HepG2 (cell line): ENCODE measurements at regions not wholly inside any gene's neighbourhood (a gene's known extent, or its start where the extent isn't known, plus 50 kb on each side); places are given as distances from the start of the nearest gene placed in this dataset.

Experiments
- ATAC-seq: fragments of 200-7000 bp; cut with Tn5 transposase; 3 replicates; pipeline ENCODE4 v1.9.1; 2020; ENCODE audit warnings: mild to moderate bottlenecking, moderate library complexity
- BruUV-seq: library from RNA; stranded (reverse); fragments of 400-500 nt; replicated peaks from 2 replicates; lab custom pipeline; 2021; lab: Mats Ljungman, UMichigan
- CTCF ChIA-PET: fragments of 300-600 bp; formaldehyde crosslinking; extraction: SDS; loops from one replicate; lab custom pipeline; 2021; ENCODE audit warnings: low total read pairs, inconsistent platforms, low intra/inter-chr PET ratio; lab: Yijun Ruan, JAX
- POLR2A ChIA-PET: fragments of 350-600 bp; sonication (Branson Sonifier 250); formaldehyde crosslinking; loops from one replicate; lab custom pipeline; 2020; ENCODE audit warnings: antibody characterized with exemption, inconsistent platforms; lab: Yijun Ruan, JAX
- DNase-seq: peaks from one replicate; pipeline ENCODE4 v3.0.0-alpha.2; 2015; ENCODE audit warnings: low spot score
- FAIRE-seq: peaks from 3 replicates; lab custom pipeline; 2011; peaks lifted over from hg19 to GRCh38; lab: Jason Lieb, UNC
- H2AFZ ChIP-seq: one replicate; pipeline ENCODE4 v1.6.1; 2011; ENCODE audit warnings: low read length, inconsistent platforms
- H3K27ac ChIP-seq: fragments of 300-600 bp; 3 replicates; pipeline ENCODE4 v1.8.0; 2011; ENCODE audit warnings: mixed run types, mild to moderate bottlenecking, mixed read lengths, low read length, inconsistent platforms; ENCODE audit not compliant: insufficient read depth; ENCODE audit errors: extremely low read length
- H3K27me3 ChIP-seq, 2 experiments: fragments of 200-600 bp in 1 of 2; 2 replicates in 1 of 2; 3 replicates in 1 of 2; pipeline versions ENCODE4 v1.6.0 to v1.8.0; 2011; ENCODE audit warnings: low read length in 2 of 2, mild to moderate bottlenecking in 2 of 2, moderate library complexity in 2 of 2, inconsistent platforms in 1 of 2; ENCODE audit not compliant: insufficient read depth in 2 of 2, control insufficient read depth in 1 of 2
- H3K36me3 ChIP-seq, 2 experiments: fragments of 200-600 bp in 1 of 2; replicated peaks in 1 of 2; 2 replicates in 1 of 2; 3 replicates in 1 of 2; pipeline versions ENCODE4 v1.5.1 to v1.8.0; 2011; ENCODE audit warnings: low read length in 2 of 2, inconsistent platforms in 1 of 2; ENCODE audit not compliant: insufficient read depth in 2 of 2, control insufficient read depth in 1 of 2
- H3K4me1 ChIP-seq: 2 replicates; pipeline ENCODE4 v1.5.1; 2012; ENCODE audit warnings: low read length, inconsistent platforms; ENCODE audit not compliant: insufficient read depth
- H3K4me2 ChIP-seq: 2 replicates; pipeline ENCODE4 v1.6.0; 2011; ENCODE audit warnings: low read depth, low read length, inconsistent platforms
- H3K4me3 ChIP-seq, 3 experiments: fragments of 200-600 bp in 1 of 3; sonication (generic), shearing (Covaris generic) in 1 of 3; replicated peaks in 1 of 3; 2 replicates each; pipeline ENCODE4 v1.5.1; 2011 to 2016; ENCODE audit warnings: low read length in 3 of 3, inconsistent platforms in 2 of 3, low read depth in 2 of 3, mild to moderate bottlenecking in 2 of 3, control low read depth in 1 of 3, mixed read lengths in 1 of 3; ENCODE audit not compliant: insufficient read depth in 1 of 3
- H3K79me2 ChIP-seq: one replicate; pipeline ENCODE4 v1.6.1; 2011; ENCODE audit warnings: low read length, inconsistent platforms; ENCODE audit not compliant: insufficient read depth
- H3K9ac ChIP-seq: 2 replicates; pipeline ENCODE4 v1.6.0; 2011; ENCODE audit warnings: mild to moderate bottlenecking, low read depth, low read length, inconsistent platforms; ENCODE audit not compliant: insufficient read depth
- H3K9me3 ChIP-seq: 2 replicates; pipeline ENCODE4 v1.5.1; 2012; ENCODE audit warnings: mild to moderate bottlenecking, low read length
- H4K20me1 ChIP-seq: 2 replicates; pipeline ENCODE4 v1.6.0; 2011; ENCODE audit warnings: inconsistent platforms, mild to moderate bottlenecking, low read length, moderate library complexity; ENCODE audit not compliant: insufficient read depth
- AFF4 ChIP-seq: sonication (generic); formaldehyde crosslinking; IDR thresholded peaks from 2 replicates; pipeline ENCODE4 v1.4.0; 2020; ENCODE audit warnings: missing genetic modification reagents
- ARID4A ChIP-seq: sonication (generic); formaldehyde crosslinking; IDR thresholded peaks from 2 replicates; pipeline ENCODE4 v1.5.0; 2020; ENCODE audit warnings: mild to moderate bottlenecking, missing genetic modification reagents, borderline replicate concordance
- ATF2 ChIP-seq: sonication (generic); formaldehyde crosslinking; IDR thresholded peaks from 2 replicates; pipeline ENCODE4 v1.4.0; 2020; ENCODE audit warnings: missing genetic modification reagents
- ATF7-NPFF ChIP-seq: sonication (generic); formaldehyde crosslinking; IDR thresholded peaks from 2 replicates; pipeline ENCODE4 v1.8.1; 2023; ENCODE audit warnings: mild to moderate bottlenecking, low read depth, missing genetic modification reagents, moderate library complexity
- E2F5 ChIP-seq: sonication (generic); formaldehyde crosslinking; conservative IDR thresholded peaks from 2 replicates; pipeline ENCODE4 v1.4.0; 2020; ENCODE audit warnings: missing genetic modification reagents
- GABPA ChIP-seq, 2 experiments: IDR thresholded peaks; 2 replicates each; pipeline ENCODE4 v1.6.1; 2011 to 2016; ENCODE audit warnings: low read depth in 2 of 2, low read length in 1 of 2, missing biosample characterization in 1 of 2, missing genetic modification characterization in 1 of 2
- NONO ChIP-seq, 2 experiments: fragments of 450-650 bp in 1 of 2; sonication (generic) in 1 of 2; formaldehyde crosslinking in 1 of 2; IDR thresholded peaks in 1 of 2; conservative IDR thresholded peaks in 1 of 2; 2 replicates each; pipeline versions ENCODE4 v1.6.1 to v1.8.0; 2017 to 2022; ENCODE audit warnings: mild to moderate bottlenecking in 1 of 2, missing genetic modification reagents in 1 of 2, moderate library complexity in 1 of 2
- RFX3 ChIP-seq: IDR thresholded peaks from 2 replicates; pipeline ENCODE4 v1.6.1; 2016; ENCODE audit warnings: missing biosample characterization, missing genetic modification reagents
- ZNF121 ChIP-seq: sonication (generic); formaldehyde crosslinking; IDR thresholded peaks from 2 replicates; pipeline ENCODE4 v1.5.0; 2020; ENCODE audit warnings: mild to moderate bottlenecking, missing genetic modification reagents
- ZNF441 ChIP-seq: sonication (generic); formaldehyde crosslinking; IDR thresholded peaks from 2 replicates; pipeline ENCODE4 v1.7.0; 2021; ENCODE audit warnings: missing genetic modification reagents, borderline replicate concordance
- ZNF678 ChIP-seq: sonication (generic); formaldehyde crosslinking; IDR thresholded peaks from 2 replicates; pipeline ENCODE4 v1.4.0; 2020; ENCODE audit warnings: mild to moderate bottlenecking, missing genetic modification reagents
- WGBS: methylation state at CpG from one replicate; pipeline ENCODE4 v1.1.6; 2017; ENCODE audit warnings: low lambda C conversion rate; 5-methylcytosine and 5-hydroxymethylcytosine counted together
- in situ Hi-C: cut with HindIII; loops from 2 replicates; pipeline ENCODE4 v1.10.0; 2017; ENCODE audit warnings: low pct_unique_long_range_greater_than_20kb; ENCODE audit not compliant: extremely low pct_ligation_motif_present
- intact Hi-C: fragments of 100-400 bp; cut with micrococcal nuclease; formaldehyde crosslinking; loops from one replicate; pipeline ENCODE4 v1.10.0; 2022; ENCODE audit not compliant: unreplicated experiment
- TF ChIP-seq, protein P1 (sequence below): sonication (generic); formaldehyde crosslinking; IDR thresholded peaks from 2 replicates; pipeline ENCODE4 v1.5.1; 2020; ENCODE audit warnings: missing genetic modification reagents, mild to moderate bottlenecking, borderline replicate concordance

- Histone ChIP-seq H3K4me1 (peaks cover 23% of the 10 kb centered on the region), H3K27ac (no peak overlapping the region), H3K4me2 (no peak overlapping the region), H3K79me2 (no peaks in the 10 kb centered on the region), H3K27me3 (no peaks in the 10 kb centered on the region), H3K4me3 (no peak overlapping the region), H3K9me3 (no peaks in the 10 kb centered on the region), H3K36me3 (no peaks in the 10 kb centered on the region), H2AFZ (no peak overlapping the region), H3K9ac (no peak overlapping the region), H4K20me1 (no peaks in the 10 kb centered on the region)
- WGBS = 11% methylated on average over 4 of the region's 4 CpGs
- ChIA-PET CTCF (no interaction called here), POLR2A (no interaction called here)
- in situ Hi-C loops = no loop called here
- DNase-seq (no peak), ATAC-seq (no peak), FAIRE-seq (no peak)
- BruUV-seq = no TSS peak
- intact Hi-C loops = no loop called here
- TF ChIP-seq ATF7-NPFF (CRISPR knock-in tag) (no peak), AFF4 (CRISPR knock-in tag) (no peak), RFX3 (CRISPR knock-in tag) (no peak), ZNF121 (no peak), ARID4A (CRISPR knock-in tag) (no peak), ZNF678 (CRISPR knock-in tag) (no peak), NONO (IDR thresholded peaks at IDR 0.05) (no peak), NONO (CRISPR knock-in tag; conservative IDR thresholded peaks at IDR 0.05) (no peak), GABPA (IDR thresholded peaks at IDR 0.05; ENCODE audit: low read depth, low read length) (no peak), GABPA (CRISPR knock-in tag; IDR thresholded peaks at IDR 0.05; ENCODE audit: low read depth) (no peak), ATF2 (CRISPR knock-in tag) (no peak), ZNF441 (CRISPR knock-in tag) (no peak), E2F5 (no peak)
- TF ChIP-seq, protein P1, sequence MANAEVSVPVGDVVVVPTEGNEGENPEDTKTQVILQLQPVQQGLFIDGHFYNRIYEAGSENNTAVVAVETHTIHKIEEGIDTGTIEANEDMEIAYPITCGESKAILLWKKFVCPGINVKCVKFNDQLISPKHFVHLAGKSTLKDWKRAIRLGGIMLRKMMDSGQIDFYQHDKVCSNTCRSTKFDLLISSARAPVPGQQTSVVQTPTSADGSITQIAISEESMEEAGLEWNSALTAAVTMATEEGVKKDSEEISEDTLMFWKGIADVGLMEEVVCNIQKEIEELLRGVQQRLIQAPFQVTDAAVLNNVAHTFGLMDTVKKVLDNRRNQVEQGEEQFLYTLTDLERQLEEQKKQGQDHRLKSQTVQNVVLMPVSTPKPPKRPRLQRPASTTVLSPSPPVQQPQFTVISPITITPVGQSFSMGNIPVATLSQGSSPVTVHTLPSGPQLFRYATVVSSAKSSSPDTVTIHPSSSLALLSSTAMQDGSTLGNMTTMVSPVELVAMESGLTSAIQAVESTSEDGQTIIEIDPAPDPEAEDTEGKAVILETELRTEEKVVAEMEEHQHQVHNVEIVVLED (CRISPR knock-in tag) = no peak
Observed at GRCh38 chr10:29102233-29102632, 186.6 kb upstream of the LYZL1 start.
